Right atrium auricular region (tissue), 2 donors: ENCODE measurements at regions not wholly inside any gene's neighbourhood (a gene's known extent, or its start where the extent isn't known, plus 50 kb on each side); places are given as distances from the start of the nearest gene placed in this dataset.

Experiments used
- DNase-seq: peaks from one replicate; pipeline ENCODE4 v3.0.0-alpha.2; 2019; ENCODE audit warnings: low spot score
- H3K27ac ChIP-seq, 2 donors: fragments of 200-600 bp; sonication (generic); 1 replicate in 1 of 2; 2 replicates in 1 of 2; pipeline ENCODE4 v1.5.1; 2016 to 2019
- H3K27me3 ChIP-seq, 2 donors: fragments of 200-600 bp; sonication (generic); one replicate each; pipeline versions ENCODE4 v1.5.1 to v1.6.0; 2017 to 2019
- H3K36me3 ChIP-seq: fragments of 200-600 bp; sonication (generic); one replicate; pipeline ENCODE4 v1.5.1; 2016
- H3K4me1 ChIP-seq, 2 donors: fragments of 200-600 bp; sonication (generic); one replicate each; pipeline versions ENCODE4 v1.5.1 to v1.6.0; 2017 to 2019
- H3K4me3 ChIP-seq, 2 donors: fragments of 200-600 bp; sonication (generic); 1 replicate in 1 of 2; 2 replicates in 1 of 2; pipeline ENCODE4 v1.5.1; 2017 to 2019; ENCODE audit warnings: mild to moderate bottlenecking in 1 of 2, moderate library complexity in 1 of 2
- H3K9me3 ChIP-seq, 2 donors: fragments of 200-600 bp; sonication (generic); one replicate each; pipeline ENCODE4 v1.5.1; 2019
- TF ChIP-seq, protein P1 (sequence below), 2 donors: fragments of 200-600 bp; sonication (generic); IDR thresholded peaks; one replicate each; pipeline ENCODE4 v1.5.1; 2019; ENCODE audit warnings: antibody characterized with exemption in 2 of 2

DNA sequence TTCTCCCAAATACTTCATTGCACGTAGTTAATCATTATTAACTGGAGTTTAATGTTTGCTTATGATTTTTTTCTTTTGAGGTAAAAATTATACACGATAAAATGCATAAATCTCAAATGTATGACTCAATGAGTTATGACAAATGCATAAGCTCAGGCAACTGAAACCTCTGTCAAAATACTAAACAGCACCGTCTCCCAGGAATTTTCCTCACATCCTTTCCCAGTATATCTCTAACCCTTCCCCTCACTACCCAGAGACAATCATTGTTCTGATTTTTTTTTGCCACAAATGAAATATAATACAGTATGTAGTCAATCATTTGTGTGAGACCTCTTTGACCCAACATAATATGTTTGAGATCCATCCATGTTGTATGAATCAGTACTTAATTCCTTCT is 606.5 kb downstream of the CPS1 start:
- TF ChIP-seq, protein P1, sequence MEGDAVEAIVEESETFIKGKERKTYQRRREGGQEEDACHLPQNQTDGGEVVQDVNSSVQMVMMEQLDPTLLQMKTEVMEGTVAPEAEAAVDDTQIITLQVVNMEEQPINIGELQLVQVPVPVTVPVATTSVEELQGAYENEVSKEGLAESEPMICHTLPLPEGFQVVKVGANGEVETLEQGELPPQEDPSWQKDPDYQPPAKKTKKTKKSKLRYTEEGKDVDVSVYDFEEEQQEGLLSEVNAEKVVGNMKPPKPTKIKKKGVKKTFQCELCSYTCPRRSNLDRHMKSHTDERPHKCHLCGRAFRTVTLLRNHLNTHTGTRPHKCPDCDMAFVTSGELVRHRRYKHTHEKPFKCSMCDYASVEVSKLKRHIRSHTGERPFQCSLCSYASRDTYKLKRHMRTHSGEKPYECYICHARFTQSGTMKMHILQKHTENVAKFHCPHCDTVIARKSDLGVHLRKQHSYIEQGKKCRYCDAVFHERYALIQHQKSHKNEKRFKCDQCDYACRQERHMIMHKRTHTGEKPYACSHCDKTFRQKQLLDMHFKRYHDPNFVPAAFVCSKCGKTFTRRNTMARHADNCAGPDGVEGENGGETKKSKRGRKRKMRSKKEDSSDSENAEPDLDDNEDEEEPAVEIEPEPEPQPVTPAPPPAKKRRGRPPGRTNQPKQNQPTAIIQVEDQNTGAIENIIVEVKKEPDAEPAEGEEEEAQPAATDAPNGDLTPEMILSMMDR (IDR thresholded peaks at IDR 0.05): no peak
- no peak overlapping the region for H3K4me3 ChIP-seq

DNA sequence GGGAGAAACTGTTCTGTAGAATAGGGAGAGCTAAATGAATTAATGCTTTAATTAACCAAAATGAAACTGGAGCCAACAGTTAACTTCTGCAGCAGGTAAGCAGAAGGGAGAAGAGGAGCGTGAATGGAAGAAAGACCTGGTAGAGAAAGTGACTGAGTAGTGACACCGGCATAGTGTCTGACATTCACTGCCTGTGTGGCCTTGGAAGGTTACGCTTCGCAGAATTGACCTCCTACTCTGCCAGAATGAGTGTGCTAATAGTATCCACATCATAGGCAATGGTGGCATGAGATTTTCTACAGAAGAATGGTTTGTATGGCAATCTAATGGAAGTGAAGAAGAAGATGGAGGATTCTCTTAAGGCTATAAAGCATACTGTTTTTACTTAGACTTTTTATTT is 614.4 kb downstream of the CPS1 start:
- Histone ChIP-seq H3K4me1 (no peaks in the 10 kb centered on the region), H3K4me3 (no peak overlapping the region), H3K9me3 (no peaks in the 10 kb centered on the region), H3K27me3 (no peaks in the 10 kb centered on the region), H3K36me3 (no peaks in the 10 kb centered on the region), H3K27ac (no peak overlapping the region)
- TF ChIP-seq, protein P1 (IDR thresholded peaks at IDR 0.05): no peak
- DNase-seq: no peak

More for the DNA sequence above, 606.5 kb downstream of the CPS1 start:
- Histone ChIP-seq H3K27me3 (no peaks in the 10 kb centered on the region), H3K36me3 (no peaks in the 10 kb centered on the region), H3K9me3 (no peaks in the 10 kb centered on the region), H3K27ac (no peak overlapping the region), H3K4me1 (no peaks in the 10 kb centered on the region)
- DNase-seq: no peak

DNA sequence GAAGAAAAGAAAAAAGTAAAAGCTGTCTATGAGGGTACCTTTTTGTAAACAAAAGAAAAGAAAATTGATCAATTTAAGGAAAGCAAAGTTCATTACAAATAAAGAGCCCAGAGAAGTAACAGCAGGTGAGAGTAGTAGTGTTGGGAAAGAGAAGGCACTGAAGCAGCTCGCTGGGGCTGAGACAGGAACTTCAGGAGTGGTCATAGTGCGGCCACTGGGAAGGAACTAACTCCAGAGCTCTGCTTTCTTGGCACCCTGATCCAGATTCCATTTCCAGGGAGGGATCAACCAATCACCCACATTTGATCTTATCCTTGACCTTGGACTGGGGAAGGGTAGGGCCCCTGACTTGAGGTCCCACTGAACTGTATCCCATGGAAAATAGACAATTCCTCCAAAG is 617.6 kb downstream of the CPS1 start:
- Histone ChIP-seq H3K27ac (no peak overlapping the region), H3K4me1 (no peaks in the 10 kb centered on the region), H3K27me3 (no peaks in the 10 kb centered on the region), H3K9me3 (no peaks in the 10 kb centered on the region), H3K4me3 (no peak overlapping the region), H3K36me3 (no peaks in the 10 kb centered on the region)
- TF ChIP-seq, protein P1 (IDR thresholded peaks at IDR 0.05): no peak
- no peak for DNase-seq

DNA sequence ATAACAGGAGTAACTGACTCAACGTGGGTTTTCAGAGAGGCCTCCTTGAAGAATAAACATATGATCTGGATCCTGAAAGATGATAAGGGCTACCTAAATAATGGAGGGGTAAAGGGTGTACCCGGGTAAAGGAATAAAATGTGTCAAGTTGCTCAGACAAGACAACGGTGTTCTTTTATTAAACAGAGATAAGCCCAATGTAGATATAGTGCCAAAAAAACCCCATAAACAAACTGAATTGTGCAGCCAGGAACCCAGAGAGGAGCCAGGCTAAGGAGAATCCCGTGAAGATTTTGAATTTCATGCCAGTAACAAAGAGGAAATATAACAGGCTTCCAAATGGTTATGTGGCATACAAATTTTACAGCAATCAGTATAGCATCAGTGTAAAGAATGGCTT is 618.2 kb downstream of the CPS1 start:
- TF ChIP-seq, protein P1 (IDR thresholded peaks at IDR 0.05): no peak
- no peaks in the 10 kb centered on the region for H3K4me1 ChIP-seq
- no peak overlapping the region for H3K27ac ChIP-seq
- H3K27me3 ChIP-seq: no peaks in the 10 kb centered on the region
- no peaks in the 10 kb centered on the region for H3K9me3 ChIP-seq
- H3K36me3 ChIP-seq: no peaks in the 10 kb centered on the region
- DNase-seq: no peak
- H3K4me3 ChIP-seq: no peak overlapping the region

DNA sequence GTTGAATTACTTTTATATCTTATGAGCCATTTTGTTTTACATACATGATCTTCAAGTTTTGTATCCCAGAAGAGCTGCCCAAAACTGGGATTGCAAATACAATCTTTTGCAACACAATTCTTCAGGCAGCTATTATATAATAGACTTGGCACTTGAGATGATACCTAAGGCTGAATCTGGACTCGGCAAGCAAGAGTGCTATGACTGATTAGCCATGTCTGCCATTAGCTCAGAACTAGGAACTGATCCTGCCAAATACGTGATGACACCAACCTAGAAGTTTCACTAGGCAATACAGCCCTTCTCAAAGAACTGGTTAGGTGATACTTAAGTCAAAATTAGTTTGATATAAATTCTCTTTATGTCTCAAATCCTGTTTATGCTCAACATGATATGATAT is 619.6 kb downstream of the CPS1 start:
- DNase-seq: no peak
- H3K36me3 ChIP-seq: no peaks in the 10 kb centered on the region
- no peaks in the 10 kb centered on the region for H3K4me1 ChIP-seq
- TF ChIP-seq, protein P1 (IDR thresholded peaks at IDR 0.05): no peak
- H3K27ac ChIP-seq: no peak overlapping the region
- no peaks in the 10 kb centered on the region for H3K27me3 ChIP-seq
- no peaks in the 10 kb centered on the region for H3K9me3 ChIP-seq
- no peak overlapping the region for H3K4me3 ChIP-seq

DNA sequence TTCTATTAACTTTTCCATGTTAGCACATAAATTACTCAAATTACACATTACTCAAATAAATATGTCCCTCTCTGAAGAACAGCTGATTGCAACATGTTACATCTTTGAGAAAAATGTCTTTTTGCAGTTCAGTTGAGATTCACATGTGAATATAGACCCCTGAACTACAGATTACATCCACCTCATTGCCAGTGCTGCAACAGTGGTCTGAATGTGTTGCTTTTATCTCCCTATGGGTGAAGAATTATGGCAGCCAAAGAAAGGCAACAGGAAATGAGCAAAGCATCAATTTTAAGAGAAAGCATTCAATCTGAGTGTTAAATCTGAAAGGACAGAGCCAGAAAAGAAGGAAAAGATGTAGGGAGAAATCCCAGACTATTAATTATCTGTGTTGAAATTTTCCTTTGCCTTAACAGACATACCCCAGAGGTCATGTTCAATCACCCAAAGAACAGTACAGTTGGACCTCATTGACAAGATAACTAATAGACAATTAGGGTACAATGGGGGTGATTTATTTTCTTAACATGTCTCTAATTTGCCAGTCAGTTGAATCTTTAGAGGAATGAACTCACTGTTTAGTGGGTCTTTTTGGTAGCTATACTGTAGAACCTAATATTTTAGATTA is 620.2 kb downstream of the CPS1 start:
- Histone ChIP-seq H3K9me3 (no peaks in the 10 kb centered on the region), H3K27ac (no peak overlapping the region), H3K4me1 (no peaks in the 10 kb centered on the region), H3K4me3 (no peak overlapping the region), H3K36me3 (no peaks in the 10 kb centered on the region), H3K27me3 (no peaks in the 10 kb centered on the region)
- TF ChIP-seq, protein P1 (IDR thresholded peaks at IDR 0.05): no peak
- no peak for DNase-seq
